ENCODE measurements at regions not wholly inside any gene's neighbourhood (a gene's known extent, or its start where the extent isn't known, plus 50 kb on each side); places are given as distances from the start of the nearest gene placed in this dataset.

DNA sequence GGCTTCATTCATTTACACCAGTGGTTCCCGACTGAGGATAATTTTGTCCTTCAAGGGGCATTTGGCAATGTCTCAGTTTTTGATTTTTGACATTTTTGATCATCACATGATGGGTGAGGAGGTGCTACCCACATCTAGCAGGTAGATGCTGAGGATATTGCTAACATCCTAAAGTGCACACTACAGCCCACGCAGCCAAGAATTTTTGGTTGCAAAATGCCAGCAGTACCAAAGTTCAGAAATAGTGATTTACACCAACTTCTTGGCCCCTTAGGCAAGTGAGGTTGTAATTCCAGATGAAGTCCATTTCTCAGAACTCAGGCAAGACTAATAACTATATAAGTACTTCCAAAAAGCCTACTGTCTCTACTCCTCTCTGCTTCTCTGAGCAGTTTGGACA, 80.1 kb upstream of the TSHZ2 start:
- Histone ChIP-seq H3K27me3 (ENCODE audit: insufficient read depth, low read depth) (peaks cover 25% of the 10 kb centered on the region; the same call in 1 of the 2 replicates), H2AFZ (no peak overlapping the region), H3K9me3 (ENCODE audit: insufficient read depth, low read depth) (no peaks in the 10 kb centered on the region), H3K9me2 (ENCODE audit: insufficient read depth) (no peaks in the 10 kb centered on the region), H4K20me1 (ENCODE audit: insufficient read depth) (no peaks in the 10 kb centered on the region), H3K79me2 (ENCODE audit: low read depth) (no peaks in the 10 kb centered on the region), H3K4me1 (replicated peaks; ENCODE audit: insufficient read depth) (no peaks in the 10 kb centered on the region), H3K4me3 (no peak overlapping the region), H3K27ac (no peak overlapping the region), H3F3A (ENCODE audit: insufficient read depth, low read depth) (no peaks in the 10 kb centered on the region), H3K36me3 (ENCODE audit: low read depth) (no peaks in the 10 kb centered on the region), H3K4me2 (no peak overlapping the region)
- no peak for DNase-seq
- ChIA-PET CTCF (no interaction called here), POLR2A (ENCODE audit: unreplicated experiment) (no interaction called here)
- BruUV-seq (replicated peaks), result no TSS peak
- intact Hi-C loops (cut with micrococcal nuclease; ENCODE audit: unreplicated experiment), result no loop called here
- TF ChIP-seq, protein P1, sequence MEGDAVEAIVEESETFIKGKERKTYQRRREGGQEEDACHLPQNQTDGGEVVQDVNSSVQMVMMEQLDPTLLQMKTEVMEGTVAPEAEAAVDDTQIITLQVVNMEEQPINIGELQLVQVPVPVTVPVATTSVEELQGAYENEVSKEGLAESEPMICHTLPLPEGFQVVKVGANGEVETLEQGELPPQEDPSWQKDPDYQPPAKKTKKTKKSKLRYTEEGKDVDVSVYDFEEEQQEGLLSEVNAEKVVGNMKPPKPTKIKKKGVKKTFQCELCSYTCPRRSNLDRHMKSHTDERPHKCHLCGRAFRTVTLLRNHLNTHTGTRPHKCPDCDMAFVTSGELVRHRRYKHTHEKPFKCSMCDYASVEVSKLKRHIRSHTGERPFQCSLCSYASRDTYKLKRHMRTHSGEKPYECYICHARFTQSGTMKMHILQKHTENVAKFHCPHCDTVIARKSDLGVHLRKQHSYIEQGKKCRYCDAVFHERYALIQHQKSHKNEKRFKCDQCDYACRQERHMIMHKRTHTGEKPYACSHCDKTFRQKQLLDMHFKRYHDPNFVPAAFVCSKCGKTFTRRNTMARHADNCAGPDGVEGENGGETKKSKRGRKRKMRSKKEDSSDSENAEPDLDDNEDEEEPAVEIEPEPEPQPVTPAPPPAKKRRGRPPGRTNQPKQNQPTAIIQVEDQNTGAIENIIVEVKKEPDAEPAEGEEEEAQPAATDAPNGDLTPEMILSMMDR (conservative IDR thresholded peaks at IDR 0.05), result no peak
- TF ChIP-seq EZH2 (IDR thresholded peaks at IDR 0.05; ENCODE audit: low read depth), result no peak

DNA sequence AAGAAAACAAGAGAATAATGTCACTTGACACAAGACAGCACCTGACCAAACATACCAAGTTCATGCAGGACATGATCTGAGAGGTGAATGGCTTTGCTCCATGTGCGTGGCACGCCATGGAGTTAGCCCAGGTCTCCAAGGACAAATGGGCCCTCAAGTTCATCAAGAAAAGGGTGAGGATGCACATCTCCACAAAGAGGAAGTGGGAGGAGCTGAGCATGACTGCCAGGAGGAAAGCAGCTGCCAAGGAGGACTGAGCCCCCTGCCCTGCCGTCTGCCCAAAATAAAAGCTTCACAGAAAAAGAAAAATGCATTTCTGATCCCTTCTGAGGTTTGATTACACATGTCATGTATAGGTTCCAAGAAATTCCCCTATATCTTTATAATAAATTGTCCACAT, 82.0 kb upstream of the TSHZ2 start:
- intact Hi-C loops (cut with micrococcal nuclease; ENCODE audit: unreplicated experiment), result no loop called here
- H2AFZ ChIP-seq, result no peak overlapping the region
- H3K4me2 ChIP-seq, result no peak overlapping the region
- H3F3A ChIP-seq (ENCODE audit: insufficient read depth, low read depth), result no peaks in the 10 kb centered on the region
- no peak overlapping the region for H3K4me3 ChIP-seq
- BruUV-seq (replicated peaks), result no TSS peak
- DNase-seq, result no peak
- no peaks in the 10 kb centered on the region for H3K36me3 ChIP-seq (ENCODE audit: low read depth)
- TF ChIP-seq, protein P1 (conservative IDR thresholded peaks at IDR 0.05), result no peak
- TF ChIP-seq EZH2 (IDR thresholded peaks at IDR 0.05; ENCODE audit: low read depth), result no peak
- no peaks in the 10 kb centered on the region for H3K4me1 ChIP-seq (replicated peaks; ENCODE audit: insufficient read depth)
- H3K27me3 ChIP-seq (ENCODE audit: insufficient read depth, low read depth), result peaks cover 10% of the 10 kb centered on the region; the same call in 1 of the 2 replicates
- CTCF ChIA-PET, result no interaction called here
- POLR2A ChIA-PET (ENCODE audit: unreplicated experiment), result no interaction called here
- no peaks in the 10 kb centered on the region for H3K9me2 ChIP-seq (ENCODE audit: insufficient read depth)
- no peaks in the 10 kb centered on the region for H4K20me1 ChIP-seq (ENCODE audit: insufficient read depth)
- no peaks in the 10 kb centered on the region for H3K79me2 ChIP-seq (ENCODE audit: low read depth)
- no peak overlapping the region for H3K27ac ChIP-seq
- no peaks in the 10 kb centered on the region for H3K9me3 ChIP-seq (ENCODE audit: insufficient read depth, low read depth)

DNA sequence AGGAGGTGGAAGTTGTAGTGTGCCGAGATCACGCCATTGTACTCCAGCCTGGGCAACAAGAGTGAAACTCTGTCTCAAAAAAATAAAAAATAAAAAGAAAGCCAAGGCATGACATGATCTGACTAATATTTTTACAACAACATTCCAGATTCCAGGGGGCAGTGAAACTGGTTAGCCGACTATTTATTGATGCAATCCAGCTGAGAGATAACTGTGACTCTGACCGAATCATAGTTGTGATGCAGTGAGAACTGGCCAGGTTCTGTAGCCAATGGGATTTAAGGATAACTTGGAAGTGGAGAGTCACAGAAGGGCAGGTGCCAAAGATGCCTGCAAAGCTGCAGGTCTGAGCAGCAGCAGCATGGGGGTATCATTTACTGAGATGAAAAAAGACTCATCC, 82.9 kb upstream of the TSHZ2 start:
- Histone ChIP-seq H3K36me3 (ENCODE audit: low read depth) (no peaks in the 10 kb centered on the region), H4K20me1 (ENCODE audit: insufficient read depth) (no peaks in the 10 kb centered on the region), H3K27me3 (ENCODE audit: insufficient read depth, low read depth) (peaks cover 1% of the 10 kb centered on the region; the same call in 1 of the 2 replicates), H3K79me2 (ENCODE audit: low read depth) (no peaks in the 10 kb centered on the region), H2AFZ (no peak overlapping the region), H3K4me1 (replicated peaks; ENCODE audit: insufficient read depth) (no peaks in the 10 kb centered on the region), H3K4me2 (no peak overlapping the region), H3K4me3 (no peak overlapping the region), H3K9me2 (ENCODE audit: insufficient read depth) (no peaks in the 10 kb centered on the region), H3F3A (ENCODE audit: insufficient read depth, low read depth) (no peaks in the 10 kb centered on the region), H3K27ac (no peak overlapping the region), H3K9me3 (ENCODE audit: insufficient read depth, low read depth) (no peaks in the 10 kb centered on the region)
- no peak for DNase-seq
- TF ChIP-seq EZH2 (IDR thresholded peaks at IDR 0.05; ENCODE audit: low read depth), result no peak
- TF ChIP-seq, protein P1 (conservative IDR thresholded peaks at IDR 0.05), result no peak
- POLR2A ChIA-PET (ENCODE audit: unreplicated experiment), result no interaction called here
- no TSS peak for BruUV-seq (replicated peaks)
- CTCF ChIA-PET, result no interaction called here
- intact Hi-C loops (cut with micrococcal nuclease; ENCODE audit: unreplicated experiment), result no loop called here

Data from PC-9 (cell line).